ENCODE measurements at regions not wholly inside any gene's neighbourhood (a gene's known extent, or its start where the extent isn't known, plus 50 kb on each side); places are given as distances from the start of the nearest gene placed in this dataset.

GRCh38 chr6:50998905-50999304 lies 180.2 kb downstream of the TFAP2B start:
- TF ChIP-seq POLR2A (IDR thresholded peaks at IDR 0.05; ENCODE audit: low read length) (no peak), GATA1 (IDR thresholded peaks at IDR 0.05; ENCODE audit: low read depth, low read length) (no peak)

All from erythroblast (primary cell).